ENCODE measurements at regions not wholly inside any gene's neighbourhood (a gene's known extent, or its start where the extent isn't known, plus 50 kb on each side); places are given as distances from the start of the nearest gene placed in this dataset.

DNA sequence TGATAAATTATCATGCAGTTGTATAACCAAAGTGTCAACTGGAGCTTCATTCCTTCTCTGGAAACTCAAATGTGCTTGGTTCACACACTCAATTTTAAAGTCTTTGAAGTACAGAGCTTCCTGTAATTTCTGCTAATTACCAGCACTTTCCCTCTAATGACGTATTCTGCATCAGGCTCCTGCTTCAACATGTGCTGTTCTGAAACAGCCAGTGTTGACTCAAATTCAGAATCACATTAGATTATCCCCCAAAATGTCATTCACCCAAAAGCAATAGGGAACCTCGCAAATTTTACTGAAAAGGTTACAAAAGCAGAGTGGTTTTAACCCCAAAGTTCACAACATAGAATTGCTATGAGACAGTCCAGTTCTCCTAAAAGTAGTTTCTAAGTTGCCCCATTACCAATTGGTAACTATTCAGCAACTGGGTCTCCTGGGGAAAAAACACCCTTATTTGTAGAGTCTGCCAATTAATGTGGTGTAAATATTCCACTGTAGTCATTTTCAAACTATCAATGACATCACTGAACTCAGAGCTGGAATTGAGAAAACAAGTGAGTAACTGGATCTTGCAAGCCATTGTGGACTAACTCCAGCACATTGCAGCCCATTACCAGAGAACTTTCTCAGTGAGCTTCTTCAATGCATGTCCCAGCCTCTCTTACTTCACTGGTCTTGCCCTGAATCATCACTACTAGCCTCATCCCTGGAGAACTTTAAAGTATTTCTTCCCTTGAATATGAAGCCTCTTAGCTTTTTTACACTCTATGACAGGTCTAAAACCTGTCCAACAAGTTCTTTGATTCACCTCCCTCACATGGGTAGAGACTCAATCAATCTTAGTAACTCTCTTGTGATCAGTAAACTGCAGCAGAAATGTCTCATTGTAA lies 955.4 kb downstream of the EFNB2 start:
- Mint-ChIP-seq H3K36me3 (no peaks in the 10 kb centered on the region), H3K27me3 (peaks cover 1% of the 10 kb centered on the region), H3K27ac (no peak overlapping the region), H3K4me1 (ENCODE audit: low read depth) (no peaks in the 10 kb centered on the region), H3K4me3 (no peak overlapping the region), H3K9me3 (ENCODE audit: low read depth) (peaks cover 5% of the 10 kb centered on the region)

DNA sequence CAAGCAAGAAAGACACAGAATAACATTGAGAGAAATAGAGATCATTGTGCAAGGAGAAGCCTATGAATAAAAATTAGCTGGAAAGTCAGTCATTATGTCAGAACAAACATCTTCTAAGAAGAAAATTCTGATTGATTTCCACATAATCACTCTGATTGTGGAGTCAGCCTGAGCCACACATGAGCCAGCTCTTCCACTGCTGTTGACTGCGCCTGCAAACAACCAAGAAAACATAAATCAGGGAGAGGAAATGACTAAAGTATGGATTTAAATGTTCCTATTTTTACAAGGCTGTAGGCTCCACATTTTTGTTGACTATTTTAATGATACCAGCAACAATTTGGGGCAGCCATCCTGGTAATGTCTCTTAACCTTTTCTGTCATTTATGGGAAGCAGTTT lies 962.3 kb downstream of the EFNB2 start:
- peaks cover 1% of the 10 kb centered on the region for H3K27me3 Mint-ChIP-seq
- peaks cover 5% of the 10 kb centered on the region for H3K9me3 Mint-ChIP-seq (ENCODE audit: low read depth)
- H3K4me3 Mint-ChIP-seq, result no peak overlapping the region
- H3K36me3 Mint-ChIP-seq, result no peaks in the 10 kb centered on the region
- H3K27ac Mint-ChIP-seq, result no peak overlapping the region
- H3K4me1 Mint-ChIP-seq (ENCODE audit: low read depth), result no peaks in the 10 kb centered on the region

DNA sequence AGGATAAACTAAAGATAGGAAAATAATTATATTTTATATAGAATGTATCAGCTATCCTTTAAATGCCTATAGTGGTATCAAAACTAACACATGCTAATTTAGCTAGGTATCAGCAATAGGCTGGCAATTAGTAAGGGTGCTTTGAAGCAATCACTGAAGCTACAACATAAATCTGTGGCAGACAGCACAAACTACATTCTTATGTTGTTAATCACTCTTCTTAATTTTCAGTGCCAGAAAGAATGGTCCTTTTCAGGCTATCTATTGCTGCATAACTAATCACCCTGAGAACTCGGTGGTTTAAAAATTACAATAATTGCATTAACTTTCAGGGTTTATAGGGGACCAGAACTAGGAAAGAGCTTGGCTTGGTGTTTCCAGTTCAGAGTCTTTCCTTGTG lies 963.1 kb downstream of the EFNB2 start:
- no peak overlapping the region for H3K27ac Mint-ChIP-seq
- H3K27me3 Mint-ChIP-seq, result peaks cover 1% of the 10 kb centered on the region
- H3K36me3 Mint-ChIP-seq, result no peaks in the 10 kb centered on the region
- peaks cover 5% of the 10 kb centered on the region for H3K9me3 Mint-ChIP-seq (ENCODE audit: low read depth)
- no peaks in the 10 kb centered on the region for H3K4me1 Mint-ChIP-seq (ENCODE audit: low read depth)
- H3K4me3 Mint-ChIP-seq, result no peak overlapping the region

DNA sequence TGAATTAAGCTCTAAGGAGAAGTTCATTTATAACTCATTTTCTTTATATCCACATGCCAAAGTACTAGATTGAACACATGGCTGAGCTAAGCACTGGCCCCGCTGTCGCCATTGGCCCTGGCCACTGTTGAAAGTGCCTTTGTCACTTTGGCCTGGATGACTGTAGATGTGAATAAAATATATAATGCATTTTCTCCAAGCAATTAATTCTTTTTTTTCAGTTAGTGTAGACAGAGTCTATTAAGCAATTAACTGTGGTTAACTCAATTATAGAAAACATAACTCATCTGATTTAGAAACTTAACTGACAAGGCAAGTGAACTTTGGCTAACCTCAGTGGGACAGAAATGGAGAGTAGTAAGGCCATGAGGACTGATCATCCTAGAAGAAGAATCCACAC lies 965.6 kb downstream of the EFNB2 start:
- Mint-ChIP-seq H3K4me1 (ENCODE audit: low read depth) (no peaks in the 10 kb centered on the region), H3K27ac (no peak overlapping the region), H3K36me3 (no peaks in the 10 kb centered on the region), H3K4me3 (no peak overlapping the region), H3K27me3 (no peaks in the 10 kb centered on the region), H3K9me3 (ENCODE audit: low read depth) (no peaks in the 10 kb centered on the region)

DNA sequence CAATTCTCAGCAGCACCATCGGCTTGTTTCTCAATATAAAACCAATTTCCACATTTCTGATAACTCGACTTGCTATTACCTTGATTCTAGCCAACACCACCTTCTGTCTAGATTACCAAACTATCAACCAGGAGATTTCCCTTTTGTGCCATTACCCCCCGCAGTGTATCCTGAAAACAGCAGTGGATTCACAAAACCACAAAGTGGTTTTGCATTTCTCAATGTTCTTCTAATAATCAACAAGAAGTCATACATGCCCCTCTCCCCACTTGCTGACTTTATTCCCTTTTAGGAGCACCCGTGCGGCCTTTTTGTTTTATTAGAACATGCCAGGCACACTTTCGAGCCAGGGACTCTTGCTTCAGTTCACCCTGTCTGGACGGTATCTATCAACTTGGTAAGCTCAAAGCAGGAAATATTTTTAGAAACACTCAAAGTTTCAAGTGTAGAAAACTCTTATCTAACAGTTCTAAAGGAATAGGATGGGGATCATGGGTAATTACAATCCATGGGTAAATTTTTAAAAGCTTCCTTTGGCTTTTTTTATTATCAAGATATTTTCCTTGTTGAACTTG lies 967.4 kb downstream of the EFNB2 start:
- H3K9me3 Mint-ChIP-seq (ENCODE audit: low read depth), result no peaks in the 10 kb centered on the region
- no peaks in the 10 kb centered on the region for H3K36me3 Mint-ChIP-seq
- H3K27me3 Mint-ChIP-seq, result peaks cover 1% of the 10 kb centered on the region
- H3K4me3 Mint-ChIP-seq, result no peak overlapping the region
- H3K4me1 Mint-ChIP-seq (ENCODE audit: low read depth), result no peaks in the 10 kb centered on the region
- no peak overlapping the region for H3K27ac Mint-ChIP-seq

DNA sequence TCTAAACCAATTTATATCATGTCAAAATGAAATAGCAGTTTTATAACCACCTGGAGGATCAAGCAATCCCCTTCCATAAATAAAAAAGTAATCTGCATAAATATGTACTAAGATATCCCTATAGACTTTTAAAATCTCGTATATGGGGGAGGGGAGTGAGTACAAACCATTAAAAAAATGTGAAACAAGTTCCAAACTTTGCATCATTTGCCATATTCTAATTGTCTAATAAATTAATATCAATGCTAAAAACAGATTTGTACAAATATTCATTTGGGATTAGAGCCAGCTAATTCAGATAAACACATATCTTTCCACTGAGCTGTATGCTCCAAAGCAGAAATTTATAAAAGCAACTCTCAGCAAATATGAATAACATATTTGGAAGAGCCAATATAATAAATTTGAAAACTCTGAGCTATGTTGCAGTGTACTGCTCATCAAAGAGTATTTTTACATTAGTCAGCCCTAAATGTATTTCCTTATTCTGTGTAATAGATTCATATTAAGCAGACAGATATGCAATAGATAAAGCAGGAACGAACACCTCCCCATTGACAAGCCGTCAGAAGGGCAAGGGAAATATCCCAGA lies 970.2 kb downstream of the EFNB2 start:
- Mint-ChIP-seq H3K27me3 (peaks cover 1% of the 10 kb centered on the region), H3K9me3 (ENCODE audit: low read depth) (no peaks in the 10 kb centered on the region), H3K4me3 (no peak overlapping the region), H3K27ac (no peak overlapping the region), H3K36me3 (no peaks in the 10 kb centered on the region), H3K4me1 (ENCODE audit: low read depth) (no peaks in the 10 kb centered on the region)

DNA sequence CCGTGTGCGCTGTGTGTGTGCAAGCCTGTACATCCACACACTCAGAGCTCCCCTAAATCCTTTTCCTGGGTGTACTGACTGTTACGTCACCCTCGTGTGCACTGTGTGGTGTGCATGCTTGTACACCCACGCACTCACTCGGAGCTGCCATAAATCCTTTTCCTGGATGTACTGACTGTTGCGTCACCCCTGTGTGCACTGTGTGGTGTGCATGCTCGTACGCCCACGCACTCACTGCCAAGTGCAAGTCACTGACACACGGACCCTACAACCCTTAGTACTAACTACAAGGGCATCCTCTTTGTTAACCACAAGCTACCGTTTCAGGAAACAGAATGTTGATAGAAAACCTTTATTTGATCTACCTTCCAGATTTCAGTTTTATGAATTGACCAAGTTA lies 983.4 kb downstream of the EFNB2 start:
- no peaks in the 10 kb centered on the region for H3K9me3 Mint-ChIP-seq (ENCODE audit: low read depth)
- H3K27ac Mint-ChIP-seq, result no peak overlapping the region
- H3K27me3 Mint-ChIP-seq, result no peaks in the 10 kb centered on the region
- no peak overlapping the region for H3K4me3 Mint-ChIP-seq
- H3K36me3 Mint-ChIP-seq, result no peaks in the 10 kb centered on the region
- no peaks in the 10 kb centered on the region for H3K4me1 Mint-ChIP-seq (ENCODE audit: low read depth)

DNA sequence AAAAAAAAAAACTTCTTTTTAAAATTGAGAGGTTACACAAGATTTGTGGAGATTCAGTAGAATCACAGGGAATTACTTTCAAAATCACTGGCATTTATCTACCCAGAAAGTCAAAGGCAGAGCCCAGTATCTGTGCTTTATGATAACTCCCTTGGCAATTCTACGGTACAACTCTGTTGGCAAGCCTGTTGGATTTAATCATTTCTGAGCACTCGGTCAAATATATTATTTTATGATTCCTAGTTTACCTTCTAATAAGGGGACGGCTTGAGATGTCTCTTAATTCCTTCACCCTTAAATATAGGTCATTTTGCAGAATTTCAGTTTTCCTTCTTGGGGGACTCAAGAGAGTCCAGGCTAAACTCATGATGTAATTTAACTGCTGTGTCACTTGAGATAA lies 987.6 kb downstream of the EFNB2 start:
- H3K4me1 Mint-ChIP-seq (ENCODE audit: low read depth), result no peaks in the 10 kb centered on the region
- H3K9me3 Mint-ChIP-seq (ENCODE audit: low read depth), result no peaks in the 10 kb centered on the region
- H3K36me3 Mint-ChIP-seq, result no peaks in the 10 kb centered on the region
- no peaks in the 10 kb centered on the region for H3K27me3 Mint-ChIP-seq
- H3K4me3 Mint-ChIP-seq, result no peak overlapping the region
- no peak overlapping the region for H3K27ac Mint-ChIP-seq

DNA sequence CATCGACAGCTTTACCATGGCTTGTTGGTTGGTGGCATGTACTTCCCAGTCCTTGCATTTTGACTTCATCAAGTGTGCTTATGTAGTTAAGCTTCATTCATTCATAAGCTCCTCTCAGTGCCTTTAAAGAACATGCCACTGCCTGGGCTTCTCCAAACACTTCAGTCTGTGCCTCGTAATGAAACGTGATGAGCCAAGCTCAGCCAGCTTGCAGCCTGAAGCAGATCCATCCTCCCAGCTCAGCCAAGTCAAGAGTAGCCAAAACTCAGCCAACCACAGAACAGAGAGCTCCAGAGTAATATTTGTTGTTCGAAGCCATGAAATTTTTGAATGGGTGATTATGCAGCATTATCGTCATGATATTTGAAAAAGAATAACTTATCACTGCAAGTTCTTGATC lies 989.7 kb downstream of the EFNB2 start:
- H3K36me3 Mint-ChIP-seq, result no peaks in the 10 kb centered on the region
- no peaks in the 10 kb centered on the region for H3K27me3 Mint-ChIP-seq
- H3K4me3 Mint-ChIP-seq, result no peak overlapping the region
- no peaks in the 10 kb centered on the region for H3K9me3 Mint-ChIP-seq (ENCODE audit: low read depth)
- H3K4me1 Mint-ChIP-seq (ENCODE audit: low read depth), result no peaks in the 10 kb centered on the region
- no peak overlapping the region for H3K27ac Mint-ChIP-seq

DNA sequence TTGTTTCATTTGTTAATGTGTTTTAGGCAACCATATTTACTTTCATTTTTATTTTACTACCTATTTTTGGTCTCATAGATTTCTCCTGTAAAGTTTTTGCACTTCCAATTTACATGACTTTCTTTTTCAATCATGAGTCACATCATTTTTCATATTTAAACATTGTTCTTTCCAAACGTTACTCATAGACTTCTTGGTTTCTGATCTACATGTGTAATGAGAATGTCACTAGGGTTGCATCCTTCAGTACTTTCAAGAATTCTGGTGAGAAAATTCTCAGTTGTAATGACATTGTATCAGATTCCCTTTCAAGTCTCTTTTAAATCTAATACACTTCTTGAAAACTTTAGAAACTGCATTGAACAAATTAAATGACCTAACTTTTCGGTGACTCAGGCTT lies 991.7 kb downstream of the EFNB2 start:
- Mint-ChIP-seq H3K27ac (no peak overlapping the region), H3K27me3 (no peaks in the 10 kb centered on the region), H3K4me3 (no peak overlapping the region), H3K9me3 (ENCODE audit: low read depth) (no peaks in the 10 kb centered on the region), H3K36me3 (no peaks in the 10 kb centered on the region), H3K4me1 (ENCODE audit: low read depth) (no peaks in the 10 kb centered on the region)

DNA sequence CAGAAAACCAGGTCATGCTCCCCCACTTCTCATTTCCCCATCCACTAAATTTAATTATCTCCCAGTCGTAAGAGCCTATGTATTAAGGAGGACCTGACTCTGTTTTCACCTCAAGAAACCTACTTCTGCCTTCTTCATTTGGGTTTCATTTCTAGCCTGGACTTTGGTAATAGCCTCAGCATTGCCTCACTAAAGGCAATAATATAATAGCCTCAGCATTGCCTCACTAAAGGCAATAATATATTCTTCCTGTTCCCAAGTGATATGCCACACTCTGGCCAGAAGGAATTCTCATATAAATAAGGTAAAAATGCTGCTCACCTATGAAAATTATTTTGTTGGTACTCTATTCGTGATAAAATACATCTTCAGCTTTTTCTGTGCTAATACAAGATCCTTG lies 993.9 kb downstream of the EFNB2 start:
- Mint-ChIP-seq H3K4me1 (ENCODE audit: low read depth) (no peaks in the 10 kb centered on the region), H3K27ac (no peak overlapping the region), H3K9me3 (ENCODE audit: low read depth) (no peaks in the 10 kb centered on the region), H3K4me3 (no peak overlapping the region), H3K36me3 (no peaks in the 10 kb centered on the region), H3K27me3 (no peaks in the 10 kb centered on the region)

DNA sequence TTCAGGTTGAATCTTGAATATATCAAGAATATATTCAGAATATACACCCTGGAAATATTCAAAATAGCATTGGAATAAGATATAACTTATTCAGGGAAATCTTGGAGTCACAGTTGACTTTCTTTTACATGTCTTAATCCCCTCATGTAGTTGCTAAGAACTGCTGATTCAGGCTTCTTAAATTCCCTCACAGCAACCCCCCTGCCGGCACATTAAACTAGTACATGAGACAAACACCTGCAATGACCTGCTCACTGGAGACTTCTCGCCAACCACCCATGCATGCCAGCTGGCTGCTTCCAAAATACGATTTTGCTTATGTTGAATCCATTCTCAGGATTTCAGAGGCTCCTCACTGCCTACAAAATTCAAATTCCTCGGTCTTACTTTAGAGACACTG lies 997.1 kb downstream of the EFNB2 start:
- Mint-ChIP-seq H3K9me3 (ENCODE audit: low read depth) (no peaks in the 10 kb centered on the region), H3K4me1 (ENCODE audit: low read depth) (no peaks in the 10 kb centered on the region), H3K4me3 (no peak overlapping the region), H3K36me3 (no peaks in the 10 kb centered on the region), H3K27me3 (peaks cover 1% of the 10 kb centered on the region), H3K27ac (no peak overlapping the region)

DNA sequence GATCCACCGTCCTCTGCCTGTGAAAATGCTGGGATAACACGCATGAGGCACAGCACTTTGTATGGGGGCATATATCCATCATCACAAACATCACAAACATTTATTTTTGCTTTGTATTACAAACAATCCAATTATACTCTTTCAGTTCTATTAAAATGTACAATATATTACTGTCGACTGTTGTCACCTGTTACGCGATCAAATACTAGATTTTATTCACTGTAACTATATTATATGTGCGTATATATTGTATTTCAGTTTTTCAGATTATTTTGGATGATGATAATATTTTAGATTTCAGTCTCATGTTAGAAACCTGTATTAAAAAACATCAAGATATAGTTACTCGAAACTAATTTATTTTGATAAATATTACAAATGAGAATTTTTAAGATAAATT lies 998.3 kb downstream of the EFNB2 start:
- Mint-ChIP-seq H3K36me3 (no peaks in the 10 kb centered on the region), H3K27ac (no peak overlapping the region), H3K27me3 (peaks cover 1% of the 10 kb centered on the region), H3K9me3 (ENCODE audit: low read depth) (no peaks in the 10 kb centered on the region), H3K4me1 (ENCODE audit: low read depth) (no peaks in the 10 kb centered on the region), H3K4me3 (no peak overlapping the region)

DNA sequence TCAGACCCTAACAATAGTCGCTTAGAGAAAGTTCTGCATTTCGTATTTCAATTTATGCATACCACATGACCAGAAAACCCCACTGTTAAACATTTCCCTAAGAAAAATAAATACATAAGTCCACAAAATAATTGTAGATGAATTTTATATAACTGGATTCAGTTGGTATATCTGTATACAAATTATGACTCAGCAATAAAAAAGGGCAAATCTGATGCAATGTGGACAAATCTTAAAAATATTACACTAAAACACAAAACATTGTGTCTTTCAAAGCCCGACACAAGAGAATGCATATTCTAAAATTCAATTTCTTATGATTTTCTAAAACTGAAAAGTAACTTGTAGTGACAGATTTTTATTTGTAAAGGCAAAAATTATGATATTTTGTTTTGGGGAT lies 1005.0 kb downstream of the EFNB2 start:
- Mint-ChIP-seq H3K27ac (no peak overlapping the region), H3K27me3 (peaks cover 1% of the 10 kb centered on the region), H3K4me3 (no peak overlapping the region), H3K9me3 (ENCODE audit: low read depth) (no peaks in the 10 kb centered on the region), H3K4me1 (ENCODE audit: low read depth) (no peaks in the 10 kb centered on the region), H3K36me3 (no peaks in the 10 kb centered on the region)

DNA sequence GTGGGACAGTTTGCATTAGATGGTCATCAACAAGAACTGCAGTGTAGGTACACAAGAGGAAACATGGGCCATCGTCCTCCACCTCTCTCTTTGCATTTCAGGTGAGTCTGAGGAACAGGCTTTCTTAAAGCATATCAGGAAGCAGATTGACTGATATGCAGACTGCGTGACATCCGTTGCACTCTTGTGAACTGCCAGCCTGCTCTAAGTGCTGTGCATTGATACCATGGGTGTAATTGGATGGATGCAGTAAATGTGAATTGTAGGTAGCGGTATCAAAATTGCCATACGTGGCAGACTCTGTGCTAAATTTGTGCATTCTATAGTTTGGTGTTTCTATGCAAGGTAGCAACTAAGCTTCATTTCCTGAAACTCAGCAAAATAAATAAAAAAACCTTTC lies 1008.3 kb downstream of the EFNB2 start:
- H3K9me3 Mint-ChIP-seq (ENCODE audit: low read depth), result no peaks in the 10 kb centered on the region
- no peak overlapping the region for H3K27ac Mint-ChIP-seq
- H3K27me3 Mint-ChIP-seq, result peaks cover under 1% of the 10 kb centered on the region
- H3K4me3 Mint-ChIP-seq, result no peak overlapping the region
- H3K36me3 Mint-ChIP-seq, result no peaks in the 10 kb centered on the region
- no peaks in the 10 kb centered on the region for H3K4me1 Mint-ChIP-seq (ENCODE audit: low read depth)
